Thoracic aorta (tissue), 2 donors: ENCODE measurements at regions not wholly inside any gene's neighbourhood (a gene's known extent, or its start where the extent isn't known, plus 50 kb on each side); places are given as distances from the start of the nearest gene placed in this dataset.

Source experiments
- ATAC-seq: fragments of 150-250 bp; one replicate; pipeline ENCODE4 v1.8.0; 2017; ENCODE audit warnings: low read depth; ENCODE audit not compliant: insufficient number of reproducible peaks, low FRiP score
- DNase-seq: peaks from one replicate; pipeline ENCODE4 v3.0.0-alpha.2; 2020; ENCODE audit warnings: low spot score
- H3K27ac ChIP-seq, 2 donors: fragments of 200-600 bp; sonication (generic); 1 replicate in 1 of 2; 2 replicates in 1 of 2; pipeline ENCODE4 v1.5.1; 2016; ENCODE audit warnings: mild to moderate bottlenecking in 2 of 2, moderate library complexity in 2 of 2
- H3K27me3 ChIP-seq: fragments of 200-600 bp; sonication (generic); replicated peaks from 2 replicates; pipeline ENCODE4 v1.6.0; 2016; ENCODE audit warnings: mild to moderate bottlenecking; ENCODE audit not compliant: insufficient read depth
- H3K36me3 ChIP-seq: fragments of 200-600 bp; sonication (generic); one replicate; pipeline ENCODE4 v1.5.1; 2016
- H3K4me1 ChIP-seq, 2 donors: fragments of 200-600 bp; sonication (generic); 1 replicate in 1 of 2; 2 replicates in 1 of 2; pipeline versions ENCODE4 v1.5.1 to v1.6.0; 2016; ENCODE audit warnings: low read depth in 2 of 2, mild to moderate bottlenecking in 1 of 2; ENCODE audit not compliant: control insufficient read depth in 1 of 2
- H3K4me3 ChIP-seq: fragments of 200-600 bp; sonication (generic); 2 replicates; pipeline ENCODE4 v1.5.1; 2016; ENCODE audit warnings: mild to moderate bottlenecking
- H3K9me3 ChIP-seq: fragments of 200-600 bp; sonication (generic); 2 replicates; pipeline ENCODE4 v1.5.1; 2016
- CTCF ChIP-seq: fragments of 200-600 bp; sonication (generic); IDR thresholded peaks from one replicate; pipeline ENCODE4 v1.5.1; 2019; ENCODE audit warnings: antibody characterized with exemption

- TF ChIP-seq CTCF, result no peak
- H3K9me3 ChIP-seq, result no peaks in the 10 kb centered on the region
- ATAC-seq, result no peak
- no peaks in the 10 kb centered on the region for H3K27me3 ChIP-seq
- no peak overlapping the region for H3K4me3 ChIP-seq
- peaks cover 2 to 15% of the 10 kb centered on the region in 2 donors for H3K4me1 ChIP-seq
- no peak for DNase-seq
- no peaks in the 10 kb centered on the region for H3K36me3 ChIP-seq
- no peak overlapping the region for H3K27ac ChIP-seq
These were observed 117.9 kb upstream of the ZNF217 start for GRCh38 chr20:53711333-53712211.

- H3K27ac ChIP-seq, result no peak overlapping the region
These were observed 114.7 kb upstream of the ZNF217 start for GRCh38 chr20:53708129-53708968.

GRCh38 chr20:53707371-53708055 lies 113.9 kb upstream of the ZNF217 start:
- TF ChIP-seq CTCF, result no peak
- Histone ChIP-seq H3K27ac (no peak overlapping the region), H3K36me3 (no peaks in the 10 kb centered on the region), H3K27me3 (no peaks in the 10 kb centered on the region), H3K4me1 (peaks cover 3 to 24% of the 10 kb centered on the region in 2 donors), H3K9me3 (no peaks in the 10 kb centered on the region), H3K4me3 (no peak overlapping the region)
- no peak for DNase-seq
- no peak for ATAC-seq

More at GRCh38 chr20:53708129-53708968, 114.7 kb upstream of the ZNF217 start:
- H3K4me3 ChIP-seq, result no peak overlapping the region
- H3K4me1 ChIP-seq, result peaks cover 3 to 24% of the 10 kb centered on the region in 2 donors
- no peak for TF ChIP-seq CTCF
- DNase-seq (no peak), ATAC-seq (no peak)
- no peaks in the 10 kb centered on the region for H3K27me3 ChIP-seq
- H3K36me3 ChIP-seq, result no peaks in the 10 kb centered on the region
- no peaks in the 10 kb centered on the region for H3K9me3 ChIP-seq

- Histone ChIP-seq H3K4me1 (peaks cover 3 to 24% of the 10 kb centered on the region in 2 donors), H3K9me3 (no peaks in the 10 kb centered on the region), H3K4me3 (no peak overlapping the region), H3K36me3 (no peaks in the 10 kb centered on the region), H3K27me3 (no peaks in the 10 kb centered on the region), H3K27ac (no peak overlapping the region)
- ATAC-seq, result no peak
- TF ChIP-seq CTCF, result no peak
- DNase-seq, result no peak
These were observed 113.1 kb upstream of the ZNF217 start for GRCh38 chr20:53706466-53707370.
